ENCODE measurements at regions not wholly inside any gene's neighbourhood (a gene's known extent, or its start where the extent isn't known, plus 50 kb on each side); places are given as distances from the start of the nearest gene placed in this dataset.

GRCh38 chr2:190800528-190800927, 80.1 kb upstream of the GLS start:
- Histone ChIP-seq H3K4me3 (ENCODE audit: low read length) (no peak overlapping the region), H3K27me3 (ENCODE audit: insufficient read depth, low read length) (no peaks in the 10 kb centered on the region), H3K9me3 (ENCODE audit: insufficient read depth, low read depth, low read length) (no peaks in the 10 kb centered on the region), H3K27ac (ENCODE audit: low read length) (no peak overlapping the region), H3K9ac (ENCODE audit: low read depth, low read length) (no peak overlapping the region), H3K4me1 (ENCODE audit: insufficient read depth, low read length) (peaks cover 18% of the 10 kb centered on the region; the same call in 1 of the 2 replicates), H3K36me3 (ENCODE audit: insufficient read depth, low read depth, low read length) (no peaks in the 10 kb centered on the region)

- no peak overlapping the region for H3K4me3 ChIP-seq (ENCODE audit: low read length)
- no peaks in the 10 kb centered on the region for H3K27me3 ChIP-seq (ENCODE audit: insufficient read depth, low read length)
- no peaks in the 10 kb centered on the region for H3K36me3 ChIP-seq (ENCODE audit: insufficient read depth, low read depth, low read length)
- H3K4me1 ChIP-seq (ENCODE audit: insufficient read depth, low read length): peaks cover 18% of the 10 kb centered on the region; the same call in 1 of the 2 replicates
- H3K27ac ChIP-seq (ENCODE audit: low read length): no peak overlapping the region
- H3K9me3 ChIP-seq (ENCODE audit: insufficient read depth, low read depth, low read length): no peaks in the 10 kb centered on the region
- H3K9ac ChIP-seq (ENCODE audit: low read depth, low read length): no peak overlapping the region
These were observed 78.5 kb upstream of the GLS start for GRCh38 chr2:190802129-190802528.

- Histone ChIP-seq H3K9me3 (ENCODE audit: insufficient read depth, low read depth, low read length) (no peaks in the 10 kb centered on the region), H3K27me3 (ENCODE audit: insufficient read depth, low read length) (no peaks in the 10 kb centered on the region), H3K36me3 (ENCODE audit: insufficient read depth, low read depth, low read length) (no peaks in the 10 kb centered on the region), H3K4me1 (ENCODE audit: insufficient read depth, low read length) (peaks cover 18% of the 10 kb centered on the region; the same call in 1 of the 2 replicates), H3K27ac (ENCODE audit: low read length) (no peak overlapping the region), H3K4me3 (ENCODE audit: low read length) (no peak overlapping the region), H3K9ac (ENCODE audit: low read depth, low read length) (no peak overlapping the region)
These were observed 77.9 kb upstream of the GLS start for GRCh38 chr2:190802626-190803209.

GRCh38 chr2:190804182-190804795, 76.3 kb upstream of the GLS start:
- H3K9me3 ChIP-seq (ENCODE audit: insufficient read depth, low read depth, low read length): no peaks in the 10 kb centered on the region

GRCh38 chr2:190805126-190805525, 75.5 kb upstream of the GLS start:
- Histone ChIP-seq H3K9ac (ENCODE audit: low read depth, low read length) (no peak overlapping the region), H3K9me3 (ENCODE audit: insufficient read depth, low read depth, low read length) (no peaks in the 10 kb centered on the region), H3K27me3 (ENCODE audit: insufficient read depth, low read length) (no peaks in the 10 kb centered on the region), H3K36me3 (ENCODE audit: insufficient read depth, low read depth, low read length) (no peaks in the 10 kb centered on the region), H3K4me3 (ENCODE audit: low read length) (no peak overlapping the region), H3K4me1 (ENCODE audit: insufficient read depth, low read length) (peaks cover 14% of the 10 kb centered on the region; the same call in 1 of the 2 replicates), H3K27ac (ENCODE audit: low read length) (no peak overlapping the region)

More at GRCh38 chr2:190804182-190804795, 76.3 kb upstream of the GLS start:
- H3K9ac ChIP-seq (ENCODE audit: low read depth, low read length): peak overlapping the region; percentile 24; the same call in 1 of the 2 replicates
- H3K27ac ChIP-seq (ENCODE audit: low read length): no peak overlapping the region
- H3K4me3 ChIP-seq (ENCODE audit: low read length): no peak overlapping the region
- H3K36me3 ChIP-seq (ENCODE audit: insufficient read depth, low read depth, low read length): no peaks in the 10 kb centered on the region
- H3K27me3 ChIP-seq (ENCODE audit: insufficient read depth, low read length): no peaks in the 10 kb centered on the region
- H3K4me1 ChIP-seq (ENCODE audit: insufficient read depth, low read length): peaks cover 18% of the 10 kb centered on the region; the same call in 1 of the 2 replicates

GRCh38 chr2:190805843-190806242, 74.8 kb upstream of the GLS start:
- H3K27ac ChIP-seq (ENCODE audit: low read length): no peak overlapping the region
- no peaks in the 10 kb centered on the region for H3K27me3 ChIP-seq (ENCODE audit: insufficient read depth, low read length)
- no peaks in the 10 kb centered on the region for H3K9me3 ChIP-seq (ENCODE audit: insufficient read depth, low read depth, low read length)
- peaks cover 12% of the 10 kb centered on the region; the same call in 1 of the 2 replicates for H3K4me1 ChIP-seq (ENCODE audit: insufficient read depth, low read length)
- no peak overlapping the region for H3K9ac ChIP-seq (ENCODE audit: low read depth, low read length)
- no peak overlapping the region for H3K4me3 ChIP-seq (ENCODE audit: low read length)
- H3K36me3 ChIP-seq (ENCODE audit: insufficient read depth, low read depth, low read length): no peaks in the 10 kb centered on the region

- Histone ChIP-seq H3K9me3 (ENCODE audit: insufficient read depth, low read depth, low read length) (no peaks in the 10 kb centered on the region), H3K4me3 (ENCODE audit: low read length) (no peak overlapping the region), H3K27me3 (ENCODE audit: insufficient read depth, low read length) (no peaks in the 10 kb centered on the region), H3K9ac (ENCODE audit: low read depth, low read length) (no peak overlapping the region), H3K36me3 (ENCODE audit: insufficient read depth, low read depth, low read length) (no peaks in the 10 kb centered on the region), H3K27ac (ENCODE audit: low read length) (no peak overlapping the region), H3K4me1 (ENCODE audit: insufficient read depth, low read length) (peaks cover 5% of the 10 kb centered on the region; the same call in 1 of the 2 replicates)
These were observed 72.7 kb upstream of the GLS start for GRCh38 chr2:190807886-190808285.

GRCh38 chr2:190809139-190809764, 71.4 kb upstream of the GLS start:
- Histone ChIP-seq H3K36me3 (ENCODE audit: insufficient read depth, low read depth, low read length) (no peaks in the 10 kb centered on the region), H3K9ac (ENCODE audit: low read depth, low read length) (no peak overlapping the region), H3K27me3 (ENCODE audit: insufficient read depth, low read length) (no peaks in the 10 kb centered on the region), H3K4me1 (ENCODE audit: insufficient read depth, low read length) (no peaks in the 10 kb centered on the region), H3K9me3 (ENCODE audit: insufficient read depth, low read depth, low read length) (no peaks in the 10 kb centered on the region), H3K27ac (ENCODE audit: low read length) (no peak overlapping the region), H3K4me3 (ENCODE audit: low read length) (no peak overlapping the region)

- no peaks in the 10 kb centered on the region for H3K9me3 ChIP-seq (ENCODE audit: insufficient read depth, low read depth, low read length)
- H3K9ac ChIP-seq (ENCODE audit: low read depth, low read length): no peak overlapping the region
- H3K4me1 ChIP-seq (ENCODE audit: insufficient read depth, low read length): no peaks in the 10 kb centered on the region
- no peaks in the 10 kb centered on the region for H3K36me3 ChIP-seq (ENCODE audit: insufficient read depth, low read depth, low read length)
- no peaks in the 10 kb centered on the region for H3K27me3 ChIP-seq (ENCODE audit: insufficient read depth, low read length)
- H3K4me3 ChIP-seq (ENCODE audit: low read length): no peak overlapping the region
- H3K27ac ChIP-seq (ENCODE audit: low read length): no peak overlapping the region
These were observed 70.6 kb upstream of the GLS start for GRCh38 chr2:190809876-190810525.

- H3K27me3 ChIP-seq (ENCODE audit: insufficient read depth, low read length): no peaks in the 10 kb centered on the region
- H3K4me1 ChIP-seq (ENCODE audit: insufficient read depth, low read length): no peaks in the 10 kb centered on the region
- no peak overlapping the region for H3K27ac ChIP-seq (ENCODE audit: low read length)
- H3K4me3 ChIP-seq (ENCODE audit: low read length): no peak overlapping the region
- no peak overlapping the region for H3K9ac ChIP-seq (ENCODE audit: low read depth, low read length)
- no peaks in the 10 kb centered on the region for H3K36me3 ChIP-seq (ENCODE audit: insufficient read depth, low read depth, low read length)
- no peaks in the 10 kb centered on the region for H3K9me3 ChIP-seq (ENCODE audit: insufficient read depth, low read depth, low read length)
These were observed 69.5 kb upstream of the GLS start for GRCh38 chr2:190810981-190811587.

GRCh38 chr2:190811811-190812210, 68.8 kb upstream of the GLS start:
- H3K9ac ChIP-seq (ENCODE audit: low read depth, low read length): no peak overlapping the region
- no peaks in the 10 kb centered on the region for H3K9me3 ChIP-seq (ENCODE audit: insufficient read depth, low read depth, low read length)
- no peaks in the 10 kb centered on the region for H3K27me3 ChIP-seq (ENCODE audit: insufficient read depth, low read length)
- H3K27ac ChIP-seq (ENCODE audit: low read length): no peak overlapping the region
- H3K36me3 ChIP-seq (ENCODE audit: insufficient read depth, low read depth, low read length): no peaks in the 10 kb centered on the region
- no peak overlapping the region for H3K4me3 ChIP-seq (ENCODE audit: low read length)
- H3K4me1 ChIP-seq (ENCODE audit: insufficient read depth, low read length): no peaks in the 10 kb centered on the region
